ENCODE measurements at regions not wholly inside any gene's neighbourhood (a gene's known extent, or its start where the extent isn't known, plus 50 kb on each side); places are given as distances from the start of the nearest gene placed in this dataset.
"Not testable (repeated sequence)": the region's sequence is repeated elsewhere in the genome, so short reads cannot be mapped to it uniquely, and the experiment has no call there.

DNA sequence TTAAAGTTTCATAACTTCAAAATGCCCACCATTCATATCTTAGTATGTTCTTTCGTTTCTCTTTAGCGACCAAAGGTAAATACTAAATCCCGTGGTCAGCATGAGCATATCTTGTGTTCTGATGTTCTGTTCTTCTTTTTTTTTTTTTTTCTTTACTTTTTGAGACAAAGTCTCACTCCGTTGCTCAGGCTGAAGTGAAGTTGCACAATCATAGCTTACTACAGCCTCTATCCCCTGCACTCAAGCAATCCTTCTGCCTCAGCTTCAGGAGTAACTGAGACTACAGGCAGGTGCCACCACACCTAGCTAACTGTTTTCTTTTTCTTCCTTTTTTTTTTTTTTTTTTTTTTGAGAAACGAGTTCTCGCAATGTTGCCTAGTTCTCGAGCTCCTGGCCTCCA lies 60.9 kb upstream of the ATP12A start:
- FAIRE-seq (no peak), DNase-seq (ENCODE audit: insufficient read length, low spot score) (no peak)
- TF ChIP-seq, protein P1, sequence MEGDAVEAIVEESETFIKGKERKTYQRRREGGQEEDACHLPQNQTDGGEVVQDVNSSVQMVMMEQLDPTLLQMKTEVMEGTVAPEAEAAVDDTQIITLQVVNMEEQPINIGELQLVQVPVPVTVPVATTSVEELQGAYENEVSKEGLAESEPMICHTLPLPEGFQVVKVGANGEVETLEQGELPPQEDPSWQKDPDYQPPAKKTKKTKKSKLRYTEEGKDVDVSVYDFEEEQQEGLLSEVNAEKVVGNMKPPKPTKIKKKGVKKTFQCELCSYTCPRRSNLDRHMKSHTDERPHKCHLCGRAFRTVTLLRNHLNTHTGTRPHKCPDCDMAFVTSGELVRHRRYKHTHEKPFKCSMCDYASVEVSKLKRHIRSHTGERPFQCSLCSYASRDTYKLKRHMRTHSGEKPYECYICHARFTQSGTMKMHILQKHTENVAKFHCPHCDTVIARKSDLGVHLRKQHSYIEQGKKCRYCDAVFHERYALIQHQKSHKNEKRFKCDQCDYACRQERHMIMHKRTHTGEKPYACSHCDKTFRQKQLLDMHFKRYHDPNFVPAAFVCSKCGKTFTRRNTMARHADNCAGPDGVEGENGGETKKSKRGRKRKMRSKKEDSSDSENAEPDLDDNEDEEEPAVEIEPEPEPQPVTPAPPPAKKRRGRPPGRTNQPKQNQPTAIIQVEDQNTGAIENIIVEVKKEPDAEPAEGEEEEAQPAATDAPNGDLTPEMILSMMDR (IDR thresholded peaks at IDR 0.05; ENCODE audit: insufficient read depth, missing control alignments) = no peak

- FAIRE-seq; DNase-seq (ENCODE audit: insufficient read length, low spot score): not testable (repeated sequence)
Observed at GRCh38 chr13:24622481-24623148, 57.6 kb upstream of the ATP12A start.

GRCh38 chr13:24623149-24623665 lies 57.0 kb upstream of the ATP12A start:
- FAIRE-seq = no peak

GRCh38 chr13:24624363-24624762 lies 55.8 kb upstream of the ATP12A start:
- TF ChIP-seq, protein P1 (IDR thresholded peaks at IDR 0.05; ENCODE audit: insufficient read depth, missing control alignments) = no peak
- DNase-seq (ENCODE audit: insufficient read length, low spot score) = no peak
- no peak for FAIRE-seq

More at GRCh38 chr13:24623149-24623665, 57.0 kb upstream of the ATP12A start:
- no peak for DNase-seq (ENCODE audit: insufficient read length, low spot score)
- TF ChIP-seq, protein P1 (IDR thresholded peaks at IDR 0.05; ENCODE audit: insufficient read depth, missing control alignments) = no peak

DNA sequence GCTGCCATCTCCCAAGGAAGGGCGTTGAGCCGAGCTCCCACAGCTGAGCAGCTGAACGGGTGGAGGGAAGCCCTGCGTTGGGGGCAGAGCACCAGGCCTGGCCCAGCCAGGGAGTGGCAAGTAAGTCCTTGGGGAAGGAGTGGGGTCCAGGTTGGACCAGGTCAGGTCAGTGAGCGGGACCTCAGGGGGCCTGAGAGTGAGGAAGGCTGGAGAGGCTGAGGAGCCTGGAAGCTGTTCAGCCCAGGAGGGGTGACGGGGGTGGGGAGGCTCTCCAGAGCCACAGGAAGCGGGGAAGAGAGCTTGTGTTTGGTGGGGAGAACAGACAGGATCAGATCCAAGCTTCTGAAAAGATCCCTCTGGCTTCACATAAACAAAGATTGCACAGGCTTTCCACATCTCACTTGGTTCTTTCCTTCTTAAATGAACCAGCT lies 55.4 kb upstream of the ATP12A start:
- TF ChIP-seq, protein P1 (IDR thresholded peaks at IDR 0.05; ENCODE audit: insufficient read depth, missing control alignments) = no peak
- DNase-seq (ENCODE audit: insufficient read length, low spot score) = no peak
- no peak for FAIRE-seq

DNA sequence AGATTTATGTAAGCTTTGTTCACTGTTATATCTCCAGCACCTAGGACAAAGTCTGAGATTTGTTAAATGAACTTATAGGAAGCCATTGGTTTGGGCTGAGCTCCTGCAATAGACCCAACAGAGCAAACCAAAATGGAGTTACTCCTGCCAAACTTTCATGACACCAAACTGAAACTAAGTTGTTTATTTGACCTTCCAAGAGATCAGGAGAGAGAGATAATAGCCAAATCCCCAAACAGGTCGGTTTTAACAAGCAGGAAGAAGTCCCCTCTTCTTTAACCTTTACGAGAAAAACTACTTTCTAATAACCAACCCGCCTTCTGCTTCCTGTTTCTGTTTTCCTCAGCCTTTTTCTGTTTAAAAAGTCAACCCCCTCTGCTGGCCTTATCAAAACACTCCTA lies 54.9 kb upstream of the ATP12A start:
- FAIRE-seq (no peak), DNase-seq (ENCODE audit: insufficient read length, low spot score) (no peak)
- TF ChIP-seq, protein P1 (IDR thresholded peaks at IDR 0.05; ENCODE audit: insufficient read depth, missing control alignments) = no peak

DNA sequence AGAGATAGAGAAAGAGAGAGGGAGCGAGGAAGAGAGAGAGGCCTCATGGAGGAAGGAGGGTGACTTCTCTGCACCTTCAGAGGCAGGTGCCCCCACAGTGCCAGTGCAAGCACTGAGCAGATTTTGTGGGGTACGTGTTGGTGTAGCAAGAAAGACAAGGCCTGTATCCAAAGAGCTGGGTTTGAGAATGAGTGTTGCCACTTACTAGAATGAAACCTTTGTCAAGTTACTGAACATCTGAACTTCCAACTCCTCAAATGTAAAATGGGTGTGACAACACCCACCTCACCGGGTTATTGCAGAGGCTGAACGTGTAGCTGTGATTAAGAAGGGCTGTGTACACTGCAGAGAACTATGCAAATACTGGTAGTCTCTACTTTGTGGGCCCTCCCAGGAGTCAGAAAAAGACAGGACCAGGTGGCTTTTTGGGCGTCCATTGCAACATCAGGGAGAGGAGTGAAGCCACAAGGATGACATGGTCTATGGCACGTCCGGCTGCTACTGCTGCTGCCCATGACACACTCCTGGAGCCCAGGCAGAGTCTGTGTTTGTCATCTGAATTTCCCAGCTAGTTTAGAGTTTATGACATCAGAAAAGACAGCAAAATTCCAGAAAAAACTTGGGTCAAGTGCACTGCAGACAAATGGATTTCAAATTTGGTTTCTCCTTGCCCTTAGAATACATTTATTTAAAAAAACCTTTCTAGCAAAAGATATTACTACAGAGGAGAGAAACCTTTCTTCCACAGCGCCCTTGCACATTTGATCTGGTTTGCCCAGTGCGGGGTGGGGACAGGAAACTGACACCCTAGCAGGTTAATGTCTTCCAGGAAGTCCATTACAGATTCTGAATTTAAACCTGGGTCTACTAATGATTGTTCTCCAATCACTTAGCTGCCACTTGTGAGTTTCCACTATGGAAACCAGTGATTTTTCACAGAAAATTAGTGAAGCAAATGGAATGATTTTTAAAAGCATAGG lies 54.0 kb upstream of the ATP12A start:
- TF ChIP-seq, protein P1 (IDR thresholded peaks at IDR 0.05; ENCODE audit: insufficient read depth, missing control alignments) = no peak
- no peak for DNase-seq (ENCODE audit: insufficient read length, low spot score)
- no peak for FAIRE-seq

Measured in D721Med (cell line).